Keratinocyte (primary cell): ENCODE measurements at regions not wholly inside any gene's neighbourhood (a gene's known extent, or its start where the extent isn't known, plus 50 kb on each side); places are given as distances from the start of the nearest gene placed in this dataset.

Source experiments
- DNase-seq: peaks from one replicate; pipeline ENCODE4 v3.0.0-alpha.2; 2011; ENCODE audit warnings: low read depth, missing footprints, low spot score
- FAIRE-seq: peaks from 2 replicates; lab custom pipeline; 2011; peaks lifted over from hg19 to GRCh38; lab: Jason Lieb, UNC
- H2AFZ ChIP-seq: 2 replicates; pipeline ENCODE4 v1.6.0; 2012; ENCODE audit warnings: low read length, control low read depth, inconsistent platforms; ENCODE audit not compliant: control insufficient read depth
- H3K27ac ChIP-seq: 2 replicates; pipeline ENCODE4 v1.5.1; 2011; ENCODE audit warnings: low read length; ENCODE audit not compliant: control insufficient read depth, insufficient read depth
- H3K27me3 ChIP-seq: 3 replicates; pipeline ENCODE4 v1.6.0; 2011; ENCODE audit warnings: low read length; ENCODE audit not compliant: control insufficient read depth, insufficient read depth; ENCODE audit errors: extremely low read depth
- H3K36me3 ChIP-seq, 2 experiments: 2 replicates in 1 of 2; 3 replicates in 1 of 2; pipeline ENCODE4 v1.5.1; 2011; ENCODE audit warnings: low read length in 2 of 2, mild to moderate bottlenecking in 1 of 2; ENCODE audit not compliant: control insufficient read depth in 2 of 2, insufficient read depth in 2 of 2; ENCODE audit errors: extremely low read depth in 1 of 2
- H3K4me1 ChIP-seq: 3 replicates; pipeline ENCODE4 v1.5.1; 2011; ENCODE audit warnings: low read length; ENCODE audit not compliant: control insufficient read depth, insufficient read depth; ENCODE audit errors: extremely low read depth
- H3K4me2 ChIP-seq: 3 replicates; pipeline ENCODE4 v1.6.0; 2011; ENCODE audit warnings: low read depth, low read length; ENCODE audit not compliant: control insufficient read depth, insufficient read depth; ENCODE audit errors: extremely low read depth
- H3K4me3 ChIP-seq, 3 experiments: fragments of 200-600 bp in 1 of 3; sonication (generic) in 1 of 3; 2 replicates in 2 of 3; 3 replicates in 1 of 3; pipeline ENCODE4 v1.5.1; 2011 to 2016; ENCODE audit warnings: low read length in 3 of 3, mild to moderate bottlenecking in 3 of 3, control low read depth in 2 of 3, inconsistent platforms in 1 of 3, low read depth in 1 of 3, mixed read lengths in 1 of 3, mixed run types in 1 of 3, moderate library complexity in 1 of 3; ENCODE audit not compliant: control insufficient read depth in 2 of 3, insufficient read depth in 2 of 3; ENCODE audit errors: extremely low read depth in 1 of 3
- H3K79me2 ChIP-seq: 2 replicates; pipeline ENCODE4 v1.6.0; 2012; ENCODE audit warnings: low read length; ENCODE audit not compliant: control insufficient read depth, insufficient read depth
- H3K9ac ChIP-seq: 3 replicates; pipeline ENCODE4 v1.6.0; 2011; ENCODE audit warnings: low read length; ENCODE audit not compliant: control insufficient read depth, insufficient read depth; ENCODE audit errors: extremely low read depth
- H3K9me1 ChIP-seq: 3 replicates; pipeline ENCODE4 v1.6.0; 2011; ENCODE audit warnings: low read length; ENCODE audit not compliant: control insufficient read depth, insufficient read depth; ENCODE audit errors: extremely low read depth
- H3K9me3 ChIP-seq: 2 replicates; pipeline ENCODE4 v1.5.1; 2012; ENCODE audit warnings: low read depth, low read length; ENCODE audit not compliant: control insufficient read depth
- H4K20me1 ChIP-seq: 3 replicates; pipeline ENCODE4 v1.6.0; 2011; ENCODE audit warnings: low read length; ENCODE audit not compliant: control insufficient read depth, insufficient read depth; ENCODE audit errors: extremely low read depth
- CTCF ChIP-seq, 3 experiments: IDR thresholded peaks in 1 of 3; conservative IDR thresholded peaks in 1 of 3; optimal IDR thresholded peaks in 1 of 3; 2 replicates in 2 of 3; 3 replicates in 1 of 3; pipeline versions ENCODE3 to v1.5.1; 2011; ENCODE audit warnings: low read length in 3 of 3, mild to moderate bottlenecking in 3 of 3, moderate library complexity in 2 of 3, control low read depth in 1 of 3, inconsistent platforms in 1 of 3; ENCODE audit not compliant: insufficient read depth in 2 of 3; ENCODE audit errors: extremely low read depth in 1 of 3
- EZH2 ChIP-seq: IDR thresholded peaks from one replicate; pipeline ENCODE4 v1.6.1; 2012; ENCODE audit warnings: inconsistent platforms, mild to moderate bottlenecking, low read length, moderate library complexity
- dilution Hi-C: fragments of 300-500 bp; cut with MboI; formaldehyde crosslinking; loops from one replicate; pipeline ENCODE4 v1.7.0; 2020; ENCODE audit warnings: low sequenced_read_pairs; ENCODE audit not compliant: extremely low pct_ligation_motif_present

- dilution Hi-C loops: no loop called here
- no peak overlapping the region for H2AFZ ChIP-seq
- no peaks in the 10 kb centered on the region for H3K79me2 ChIP-seq
- H3K4me2 ChIP-seq: no peak overlapping the region
- TF ChIP-seq EZH2 (no peak), CTCF (optimal IDR thresholded peaks at IDR 0.05 in 1 of 3, IDR thresholded peaks at IDR 0.05 in 1 of 3, conservative IDR thresholded peaks at IDR 0.05 in 1 of 3; ENCODE audit: extremely low read depth in 1 of 3, insufficient read depth in 2 of 3, low read length in 3 of 3) (no peak)
- no peak overlapping the region for H3K4me3 ChIP-seq
- no peaks in the 10 kb centered on the region for H3K36me3 ChIP-seq
- no peak for DNase-seq
- H3K9ac ChIP-seq: no peak overlapping the region
- H4K20me1 ChIP-seq: no peaks in the 10 kb centered on the region
- H3K27me3 ChIP-seq: peaks cover 7% of the 10 kb centered on the region
- no peak overlapping the region for H3K27ac ChIP-seq
- no peak for FAIRE-seq
- H3K9me1 ChIP-seq: no peaks in the 10 kb centered on the region
- no peaks in the 10 kb centered on the region for H3K4me1 ChIP-seq
- H3K9me3 ChIP-seq: no peaks in the 10 kb centered on the region
Observed at GRCh38 chr3:99071096-99071495, 169.6 kb upstream of the DCBLD2 start.

GRCh38 chr3:99069973-99070372, 168.5 kb upstream of the DCBLD2 start:
- no peak overlapping the region for H3K27ac ChIP-seq
- no peaks in the 10 kb centered on the region for H3K36me3 ChIP-seq
- no peak for DNase-seq

More at GRCh38 chr3:99069973-99070372, 168.5 kb upstream of the DCBLD2 start:
- no peaks in the 10 kb centered on the region for H3K4me1 ChIP-seq
- FAIRE-seq: no peak
- no peak overlapping the region for H3K4me3 ChIP-seq
- TF ChIP-seq EZH2 (no peak), CTCF (optimal IDR thresholded peaks at IDR 0.05 in 1 of 3, IDR thresholded peaks at IDR 0.05 in 1 of 3, conservative IDR thresholded peaks at IDR 0.05 in 1 of 3; ENCODE audit: extremely low read depth in 1 of 3, insufficient read depth in 2 of 3, low read length in 3 of 3) (no peak)
- H3K9me1 ChIP-seq: no peaks in the 10 kb centered on the region
- peaks cover 7% of the 10 kb centered on the region for H3K27me3 ChIP-seq
- dilution Hi-C loops: no loop called here
- no peaks in the 10 kb centered on the region for H4K20me1 ChIP-seq
- no peak overlapping the region for H3K4me2 ChIP-seq
- H3K79me2 ChIP-seq: no peaks in the 10 kb centered on the region
- no peak overlapping the region for H3K9ac ChIP-seq
- no peaks in the 10 kb centered on the region for H3K9me3 ChIP-seq
- H2AFZ ChIP-seq: no peak overlapping the region
